Prostate gland (tissue), 2 donors: ENCODE measurements at regions not wholly inside any gene's neighbourhood (a gene's known extent, or its start where the extent isn't known, plus 50 kb on each side); places are given as distances from the start of the nearest gene placed in this dataset.

Experiments used
- DNase-seq: peaks from one replicate; pipeline ENCODE4 v3.0.0-alpha.2; 2019; ENCODE audit warnings: low spot score
- H3K27ac ChIP-seq, 2 donors: fragments of 200-600 bp; sonication (generic); 2 replicates each; pipeline ENCODE4 v1.5.1; 2017 to 2019
- H3K27me3 ChIP-seq: fragments of 200-600 bp; sonication (generic); replicated peaks from 2 replicates; pipeline ENCODE4 v1.5.1; 2019; ENCODE audit not compliant: insufficient read depth
- H3K36me3 ChIP-seq, 2 donors: fragments of 200-600 bp; sonication (generic); 1 replicate in 1 of 2; 2 replicates in 1 of 2; pipeline versions ENCODE4 v1.5.1 to v1.8.1; 2017 to 2019
- H3K4me1 ChIP-seq: fragments of 200-600 bp; sonication (generic); replicated peaks from 2 replicates; pipeline ENCODE4 v1.5.1; 2019
- H3K4me3 ChIP-seq, 2 donors: fragments of 200-600 bp; sonication (generic); 2 replicates each; pipeline ENCODE4 v1.5.1; 2017 to 2019
- H3K9me3 ChIP-seq: fragments of 200-600 bp; sonication (generic); 2 replicates; pipeline ENCODE4 v1.5.1; 2017
- POLR2A ChIP-seq: fragments of 450-650 bp; IDR thresholded peaks from one replicate; pipeline ENCODE4 v1.6.1; 2016; ENCODE audit warnings: antibody characterized with exemption, mild to moderate bottlenecking
- POLR2AphosphoS5 ChIP-seq: sonication (generic); formaldehyde crosslinking; IDR thresholded peaks from one replicate; pipeline ENCODE4 v1.6.1; 2017; ENCODE audit warnings: antibody characterized with exemption
- WGBS: methylation state at CpG from one replicate; pipeline ENCODE4 v1.1.5; 2018; 5-methylcytosine and 5-hydroxymethylcytosine counted together
- intact Hi-C: fragments of 100-400 bp; cut with DNase I; formaldehyde crosslinking; loops from one replicate; pipeline ENCODE4 v1.14.2; 2022
- TF ChIP-seq, protein P1 (sequence below), 4 experiments: fragments of 200-600 bp in 2 of 4; fragments of 450-650 bp in 2 of 4; sonication (generic) in 2 of 4; IDR thresholded peaks; 1 replicate in 3 of 4; 2 replicates in 1 of 4; pipeline ENCODE4 v1.5.1; 2016 to 2019; ENCODE audit warnings: antibody characterized with exemption in 4 of 4, mild to moderate bottlenecking in 2 of 4, moderate library complexity in 2 of 4

DNA sequence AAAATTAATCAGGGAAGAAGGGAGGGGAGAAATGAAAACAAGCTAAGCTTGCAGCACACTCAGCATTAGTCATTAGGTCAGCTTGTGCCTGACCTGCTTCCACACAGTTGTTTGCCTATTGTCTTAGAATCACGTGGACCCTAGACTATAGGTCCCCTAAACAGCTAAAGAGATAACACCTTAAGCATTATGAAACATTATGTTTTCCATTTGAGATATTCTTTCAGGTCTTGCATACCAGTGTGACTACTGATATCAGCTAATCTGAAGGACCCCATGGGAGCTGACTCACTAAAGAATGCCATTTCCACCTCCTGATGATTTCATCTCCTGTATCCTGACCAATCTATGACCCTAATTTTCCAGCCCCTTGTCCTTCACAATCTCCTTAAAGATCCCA lies 154.1 kb upstream of the FUT8 start:
- TF ChIP-seq, protein P1, sequence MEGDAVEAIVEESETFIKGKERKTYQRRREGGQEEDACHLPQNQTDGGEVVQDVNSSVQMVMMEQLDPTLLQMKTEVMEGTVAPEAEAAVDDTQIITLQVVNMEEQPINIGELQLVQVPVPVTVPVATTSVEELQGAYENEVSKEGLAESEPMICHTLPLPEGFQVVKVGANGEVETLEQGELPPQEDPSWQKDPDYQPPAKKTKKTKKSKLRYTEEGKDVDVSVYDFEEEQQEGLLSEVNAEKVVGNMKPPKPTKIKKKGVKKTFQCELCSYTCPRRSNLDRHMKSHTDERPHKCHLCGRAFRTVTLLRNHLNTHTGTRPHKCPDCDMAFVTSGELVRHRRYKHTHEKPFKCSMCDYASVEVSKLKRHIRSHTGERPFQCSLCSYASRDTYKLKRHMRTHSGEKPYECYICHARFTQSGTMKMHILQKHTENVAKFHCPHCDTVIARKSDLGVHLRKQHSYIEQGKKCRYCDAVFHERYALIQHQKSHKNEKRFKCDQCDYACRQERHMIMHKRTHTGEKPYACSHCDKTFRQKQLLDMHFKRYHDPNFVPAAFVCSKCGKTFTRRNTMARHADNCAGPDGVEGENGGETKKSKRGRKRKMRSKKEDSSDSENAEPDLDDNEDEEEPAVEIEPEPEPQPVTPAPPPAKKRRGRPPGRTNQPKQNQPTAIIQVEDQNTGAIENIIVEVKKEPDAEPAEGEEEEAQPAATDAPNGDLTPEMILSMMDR (IDR thresholded peaks at IDR 0.05): no peak
- no peak for TF ChIP-seq POLR2AphosphoS5
- no peak for TF ChIP-seq POLR2A
- no peak overlapping the region for H3K27ac ChIP-seq
- no peaks in the 10 kb centered on the region for H3K27me3 ChIP-seq
- WGBS: 47% methylated on average over 1 of the region's 1 CpG
- H3K4me3 ChIP-seq: no peak overlapping the region
- H3K4me1 ChIP-seq: no peaks in the 10 kb centered on the region
- no peaks in the 10 kb centered on the region for H3K36me3 ChIP-seq
- no peaks in the 10 kb centered on the region for H3K9me3 ChIP-seq
- intact Hi-C loops: no loop called here
- no peak for DNase-seq

DNA sequence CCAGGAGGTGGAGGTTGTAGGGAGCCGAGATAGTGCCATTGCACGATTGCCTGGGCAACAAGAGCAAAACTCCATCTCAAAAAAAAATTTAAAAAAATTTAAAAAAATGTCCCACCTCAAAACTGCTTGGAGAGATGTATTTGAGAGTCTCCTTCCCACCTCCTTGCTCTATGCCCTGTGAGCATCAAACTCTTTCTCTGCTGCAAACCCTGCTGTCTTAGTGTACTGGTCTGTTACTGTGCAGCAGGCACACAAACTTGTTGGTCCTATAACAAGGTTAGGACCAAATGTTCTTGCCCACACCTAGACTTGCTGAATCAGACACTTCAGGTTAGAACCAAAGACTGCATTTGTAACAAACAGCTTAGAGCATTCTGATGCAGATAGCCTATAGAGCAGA lies 153.5 kb upstream of the FUT8 start:
- 96% methylated on average over 2 of the region's 2 CpGs for WGBS
- H3K4me3 ChIP-seq: no peak overlapping the region

DNA sequence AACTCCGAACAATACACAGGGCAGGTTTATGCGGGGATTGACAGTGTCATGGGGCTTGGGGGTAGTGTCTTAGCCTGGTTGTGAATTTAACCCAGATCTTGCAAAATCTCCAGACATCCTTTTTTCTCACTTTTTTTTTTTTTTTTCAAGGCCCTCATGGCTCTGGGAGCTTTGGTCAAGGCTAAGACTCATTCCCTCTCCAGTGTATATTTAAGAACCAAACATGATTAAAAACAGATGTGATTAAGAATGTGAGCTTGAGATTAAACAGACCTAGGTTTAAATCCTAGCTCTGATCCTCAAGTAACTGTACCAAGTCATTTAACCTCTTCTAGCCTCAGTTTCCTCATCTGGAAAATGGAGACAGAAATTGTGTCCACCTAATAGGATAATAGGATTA lies 151.7 kb upstream of the FUT8 start:
- DNase-seq: no peak
- WGBS: 90% methylated on average over 2 of the region's 2 CpGs

More for the DNA sequence above, 153.5 kb upstream of the FUT8 start:
- intact Hi-C loops: no loop called here
- no peak for DNase-seq
- no peaks in the 10 kb centered on the region for H3K27me3 ChIP-seq
- TF ChIP-seq, protein P1 (IDR thresholded peaks at IDR 0.05): no peak
- TF ChIP-seq POLR2AphosphoS5 (no peak), POLR2A (no peak)
- H3K4me1 ChIP-seq: no peaks in the 10 kb centered on the region
- no peaks in the 10 kb centered on the region for H3K9me3 ChIP-seq
- H3K27ac ChIP-seq: no peak overlapping the region
- H3K36me3 ChIP-seq: no peaks in the 10 kb centered on the region

DNA sequence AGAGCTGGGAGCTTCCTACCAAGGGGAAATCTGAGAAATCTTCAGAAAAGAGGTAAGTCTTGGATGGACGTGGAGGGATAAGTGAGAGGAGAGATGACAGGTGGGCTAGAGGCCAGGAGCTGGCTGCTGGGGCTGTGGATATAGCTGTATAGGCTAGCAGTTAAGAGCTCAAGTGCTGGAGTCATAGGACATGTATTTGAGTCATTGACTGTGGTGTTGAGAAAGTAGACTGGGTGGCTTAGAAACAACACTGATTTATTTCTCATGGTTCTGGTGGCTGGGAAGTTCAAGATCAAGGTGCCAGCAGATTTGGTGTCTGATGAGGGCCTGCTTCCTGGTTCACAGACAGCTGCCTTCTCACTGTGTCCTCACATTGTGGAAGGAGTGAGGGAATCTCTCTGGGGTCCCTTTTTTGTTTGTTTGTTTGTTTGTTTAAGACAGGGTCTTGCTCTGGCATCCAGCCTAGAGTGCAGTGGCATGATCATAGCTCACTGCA lies 151.1 kb upstream of the FUT8 start:
- 86% methylated on average over 1 of the region's 1 CpG for WGBS
- no peaks in the 10 kb centered on the region for H3K36me3 ChIP-seq
- H3K4me1 ChIP-seq: no peaks in the 10 kb centered on the region
- no peaks in the 10 kb centered on the region for H3K9me3 ChIP-seq
- H3K27me3 ChIP-seq: no peaks in the 10 kb centered on the region
- no peak for DNase-seq
- TF ChIP-seq POLR2A (no peak), POLR2AphosphoS5 (no peak)
- TF ChIP-seq, protein P1 (IDR thresholded peaks at IDR 0.05): no peak
- intact Hi-C loops: no loop called here
- no peak overlapping the region for H3K4me3 ChIP-seq
- no peak overlapping the region for H3K27ac ChIP-seq

More for the DNA sequence above, 151.7 kb upstream of the FUT8 start:
- Histone ChIP-seq H3K27me3 (no peaks in the 10 kb centered on the region), H3K36me3 (no peaks in the 10 kb centered on the region), H3K4me3 (no peak overlapping the region), H3K4me1 (no peaks in the 10 kb centered on the region), H3K9me3 (no peaks in the 10 kb centered on the region), H3K27ac (no peak overlapping the region)
- intact Hi-C loops: no loop called here
- TF ChIP-seq POLR2A (no peak), POLR2AphosphoS5 (no peak)
- TF ChIP-seq, protein P1 (IDR thresholded peaks at IDR 0.05): no peak

DNA sequence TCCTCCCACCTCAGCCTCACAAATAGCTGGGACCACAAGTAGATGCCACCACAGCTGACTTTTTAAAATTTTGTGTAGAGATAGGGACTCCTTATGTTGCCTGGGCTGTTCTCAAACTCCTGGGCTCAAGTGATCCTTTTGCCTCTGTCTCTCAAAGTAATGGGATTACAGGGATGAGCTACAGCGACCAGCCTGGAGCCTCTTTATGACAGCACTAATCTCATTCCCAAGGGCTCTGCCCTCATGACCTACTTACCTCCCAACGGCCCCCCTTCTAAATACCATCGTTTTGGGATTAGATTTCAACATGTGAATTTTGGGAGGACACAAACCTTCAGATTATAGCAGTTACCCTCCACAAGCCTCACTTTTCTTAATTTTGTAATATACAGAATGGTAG lies 150.6 kb upstream of the FUT8 start:
- no peaks in the 10 kb centered on the region for H3K27me3 ChIP-seq
- H3K36me3 ChIP-seq: no peaks in the 10 kb centered on the region
- TF ChIP-seq, protein P1 (IDR thresholded peaks at IDR 0.05): no peak
- no peak for TF ChIP-seq POLR2AphosphoS5
- no peak overlapping the region for H3K4me3 ChIP-seq
- 45% methylated on average over 3 of the region's 3 CpGs for WGBS
- DNase-seq: no peak
- intact Hi-C loops: no loop called here
- H3K4me1 ChIP-seq: no peaks in the 10 kb centered on the region
- H3K27ac ChIP-seq: no peak overlapping the region
- H3K9me3 ChIP-seq: no peaks in the 10 kb centered on the region
